Activated naive CD8-positive, alpha-beta T cell treated with anti-CD3 and anti-CD28 coated beads for 36 hours (primary cell): ENCODE measurements at regions not wholly inside any gene's neighbourhood (a gene's known extent, or its start where the extent isn't known, plus 50 kb on each side); places are given as distances from the start of the nearest gene placed in this dataset.
"Not testable (repeated sequence)": the region's sequence is repeated elsewhere in the genome, so short reads cannot be mapped to it uniquely, and the experiment has no call there.

Experiments
- DNase-seq: peaks from one replicate; pipeline ENCODE4 v3.0.0; 2021
- H3K27ac Mint-ChIP-seq: one replicate; pipeline ENCODE4 v1.8.0; 2022; ENCODE audit warnings: mild to moderate bottlenecking, moderate library complexity, mixed read lengths
- H3K27me3 Mint-ChIP-seq: one replicate; pipeline ENCODE4 v1.8.0; 2022; ENCODE audit warnings: mild to moderate bottlenecking, mixed read lengths
- H3K36me3 Mint-ChIP-seq: one replicate; pipeline ENCODE4 v1.8.0; 2021; ENCODE audit warnings: mild to moderate bottlenecking, mixed read lengths
- H3K4me1 Mint-ChIP-seq: one replicate; pipeline ENCODE4 v1.8.0; 2021; ENCODE audit warnings: mixed read lengths
- H3K4me3 Mint-ChIP-seq: one replicate; pipeline ENCODE4 v1.8.0; 2022; ENCODE audit warnings: mild to moderate bottlenecking, moderate library complexity, mixed read lengths
- H3K9me3 Mint-ChIP-seq: one replicate; pipeline ENCODE4 v1.8.0; 2022; ENCODE audit warnings: mixed read lengths

- H3K27ac Mint-ChIP-seq = no peak overlapping the region
- DNase-seq = no peak
- H3K27me3 Mint-ChIP-seq = no peaks in the 10 kb centered on the region
- no peaks in the 10 kb centered on the region for H3K36me3 Mint-ChIP-seq
- H3K9me3 Mint-ChIP-seq = peaks cover 8% of the 10 kb centered on the region
- no peak overlapping the region for H3K4me3 Mint-ChIP-seq
- H3K4me1 Mint-ChIP-seq = no peaks in the 10 kb centered on the region
Observed at GRCh38 chr3:163533381-163533780, 1544.9 kb downstream of the SI start.

- no peak overlapping the region for H3K4me3 Mint-ChIP-seq
- H3K27ac Mint-ChIP-seq = no peak overlapping the region
- no peak for DNase-seq
- H3K9me3 Mint-ChIP-seq = no peaks in the 10 kb centered on the region
- H3K27me3 Mint-ChIP-seq = no peaks in the 10 kb centered on the region
- H3K36me3 Mint-ChIP-seq = no peaks in the 10 kb centered on the region
- H3K4me1 Mint-ChIP-seq = no peaks in the 10 kb centered on the region
Observed at GRCh38 chr3:163523375-163523774, 1554.9 kb downstream of the SI start.

GRCh38 chr3:163521261-163521660 lies 1557.0 kb downstream of the SI start:
- H3K27me3 Mint-ChIP-seq = no peaks in the 10 kb centered on the region
- no peak overlapping the region for H3K4me3 Mint-ChIP-seq
- H3K4me1 Mint-ChIP-seq = no peaks in the 10 kb centered on the region
- no peak for DNase-seq
- H3K9me3 Mint-ChIP-seq = no peaks in the 10 kb centered on the region
- H3K36me3 Mint-ChIP-seq = no peaks in the 10 kb centered on the region
- H3K27ac Mint-ChIP-seq = no peak overlapping the region

GRCh38 chr3:163518065-163518464 lies 1560.2 kb downstream of the SI start:
- H3K4me3 Mint-ChIP-seq = no peak overlapping the region
- H3K36me3 Mint-ChIP-seq = no peaks in the 10 kb centered on the region
- DNase-seq = no peak
- H3K9me3 Mint-ChIP-seq = no peaks in the 10 kb centered on the region
- no peaks in the 10 kb centered on the region for H3K27me3 Mint-ChIP-seq
- H3K27ac Mint-ChIP-seq = no peak overlapping the region
- no peaks in the 10 kb centered on the region for H3K4me1 Mint-ChIP-seq

GRCh38 chr3:163513149-163513657 lies 1565.1 kb downstream of the SI start:
- Mint-ChIP-seq H3K4me1 (no peaks in the 10 kb centered on the region), H3K4me3 (no peak overlapping the region), H3K9me3 (peaks cover 3% of the 10 kb centered on the region), H3K27ac (no peak overlapping the region), H3K27me3 (no peaks in the 10 kb centered on the region), H3K36me3 (no peaks in the 10 kb centered on the region)
- DNase-seq = no peak

GRCh38 chr3:163508206-163508605 lies 1570.1 kb downstream of the SI start:
- Mint-ChIP-seq H3K36me3 (no peaks in the 10 kb centered on the region), H3K27me3 (no peaks in the 10 kb centered on the region), H3K9me3 (peaks cover 5% of the 10 kb centered on the region), H3K27ac (no peak overlapping the region), H3K4me1 (no peaks in the 10 kb centered on the region), H3K4me3 (no peak overlapping the region)
- DNase-seq = no peak

- Mint-ChIP-seq H3K4me3 (no peak overlapping the region), H3K9me3 (peaks cover 5% of the 10 kb centered on the region), H3K27ac (no peak overlapping the region), H3K36me3 (no peaks in the 10 kb centered on the region), H3K4me1 (no peaks in the 10 kb centered on the region), H3K27me3 (no peaks in the 10 kb centered on the region)
- DNase-seq = no peak
Observed at GRCh38 chr3:163504974-163505373, 1573.3 kb downstream of the SI start.

GRCh38 chr3:163499736-163500219 lies 1578.5 kb downstream of the SI start:
- not testable (repeated sequence) for H3K9me3 Mint-ChIP-seq, H3K27ac Mint-ChIP-seq, H3K4me3 Mint-ChIP-seq, H3K4me1 Mint-ChIP-seq, DNase-seq, H3K27me3 Mint-ChIP-seq, H3K36me3 Mint-ChIP-seq

- not testable (repeated sequence) for H3K4me1 Mint-ChIP-seq, H3K36me3 Mint-ChIP-seq, H3K9me3 Mint-ChIP-seq, H3K4me3 Mint-ChIP-seq, DNase-seq, H3K27ac Mint-ChIP-seq, H3K27me3 Mint-ChIP-seq
Observed at GRCh38 chr3:163498842-163499735, 1579.2 kb downstream of the SI start.

- no peaks in the 10 kb centered on the region for H3K27me3 Mint-ChIP-seq
- H3K4me1 Mint-ChIP-seq = no peaks in the 10 kb centered on the region
- no peaks in the 10 kb centered on the region for H3K36me3 Mint-ChIP-seq
Observed at GRCh38 chr3:163491714-163492113, 1586.6 kb downstream of the SI start.

GRCh38 chr3:163490119-163490518 lies 1588.2 kb downstream of the SI start:
- peaks cover 4% of the 10 kb centered on the region for H3K9me3 Mint-ChIP-seq
- DNase-seq = peak; percentile 22
- no peak overlapping the region for H3K27ac Mint-ChIP-seq
- H3K4me1 Mint-ChIP-seq = no peaks in the 10 kb centered on the region
- H3K27me3 Mint-ChIP-seq = no peaks in the 10 kb centered on the region
- no peak overlapping the region for H3K4me3 Mint-ChIP-seq
- H3K36me3 Mint-ChIP-seq = no peaks in the 10 kb centered on the region

More at GRCh38 chr3:163491714-163492113, 1586.6 kb downstream of the SI start:
- H3K9me3 Mint-ChIP-seq = peaks cover 4% of the 10 kb centered on the region
- DNase-seq = no peak
- H3K27ac Mint-ChIP-seq = no peak overlapping the region
- H3K4me3 Mint-ChIP-seq = no peak overlapping the region

GRCh38 chr3:163482695-163483094 lies 1595.6 kb downstream of the SI start:
- Mint-ChIP-seq H3K36me3 (no peaks in the 10 kb centered on the region), H3K9me3 (peaks cover 4% of the 10 kb centered on the region), H3K4me3 (no peak overlapping the region), H3K27me3 (no peaks in the 10 kb centered on the region), H3K27ac (no peak overlapping the region), H3K4me1 (no peaks in the 10 kb centered on the region)
- no peak for DNase-seq

GRCh38 chr3:163481738-163482137 lies 1596.6 kb downstream of the SI start:
- H3K4me1 Mint-ChIP-seq = no peaks in the 10 kb centered on the region
- H3K36me3 Mint-ChIP-seq = no peaks in the 10 kb centered on the region
- DNase-seq = no peak
- H3K27me3 Mint-ChIP-seq = no peaks in the 10 kb centered on the region
- H3K27ac Mint-ChIP-seq = no peak overlapping the region
- peaks cover 4% of the 10 kb centered on the region for H3K9me3 Mint-ChIP-seq
- H3K4me3 Mint-ChIP-seq = no peak overlapping the region

GRCh38 chr3:163476179-163476578 lies 1602.1 kb downstream of the SI start:
- H3K27me3 Mint-ChIP-seq = no peaks in the 10 kb centered on the region
- no peaks in the 10 kb centered on the region for H3K4me1 Mint-ChIP-seq
- H3K27ac Mint-ChIP-seq = no peak overlapping the region
- no peak for DNase-seq
- H3K4me3 Mint-ChIP-seq = no peak overlapping the region
- no peaks in the 10 kb centered on the region for H3K36me3 Mint-ChIP-seq
- peaks cover 6% of the 10 kb centered on the region for H3K9me3 Mint-ChIP-seq

- Mint-ChIP-seq H3K27me3 (no peaks in the 10 kb centered on the region), H3K27ac (no peak overlapping the region), H3K4me3 (no peak overlapping the region), H3K36me3 (no peaks in the 10 kb centered on the region), H3K4me1 (no peaks in the 10 kb centered on the region), H3K9me3 (peaks cover 6% of the 10 kb centered on the region)
- no peak for DNase-seq
Observed at GRCh38 chr3:163474766-163475165, 1603.5 kb downstream of the SI start.
